HepG2 (cell line): ENCODE measurements at regions not wholly inside any gene's neighbourhood (a gene's known extent, or its start where the extent isn't known, plus 50 kb on each side); places are given as distances from the start of the nearest gene placed in this dataset.
A peak's percentile ranks its signal among the peaks of the same experiment; 100 is the strongest.

Experiments used
- FOSL2 ChIP-seq: sonication (generic); formaldehyde crosslinking; IDR thresholded peaks from 2 replicates; pipeline ENCODE4 v1.4.0; 2020; ENCODE audit warnings: missing genetic modification reagents
- RARA ChIP-seq: IDR thresholded peaks from 2 replicates; pipeline ENCODE4 v1.6.1; 2016; ENCODE audit warnings: missing genetic modification reagents, missing compliant biosample characterization
- ZNF281 ChIP-seq: sonication (generic); formaldehyde crosslinking; IDR thresholded peaks from 2 replicates; pipeline ENCODE4 v1.4.0; 2020; ENCODE audit warnings: missing genetic modification reagents, borderline replicate concordance
- ZNF407 ChIP-seq: sonication (generic); formaldehyde crosslinking; IDR thresholded peaks from one replicate; pipeline ENCODE4 v1.5.1; 2020; ENCODE audit warnings: mild to moderate bottlenecking, missing genetic modification reagents; ENCODE audit errors: not compliant biosample characterization

GRCh38 chr9:14372437-14373335 is 58.7 kb upstream of the NFIB start (continued):
- TF ChIP-seq ZNF407 = no peak
- TF ChIP-seq RARA (CRISPR knock-in tag) = 0 out of 2 replicates have a peak, but pooled peaks have one; percentile 10
- peak; percentile 44; the same call in 1 of the 2 replicates for TF ChIP-seq ZNF281
- peak; percentile 90 for TF ChIP-seq FOSL2 (CRISPR knock-in tag)
